ENCODE measurements at regions not wholly inside any gene's neighbourhood (a gene's known extent, or its start where the extent isn't known, plus 50 kb on each side); places are given as distances from the start of the nearest gene placed in this dataset.

DNA sequence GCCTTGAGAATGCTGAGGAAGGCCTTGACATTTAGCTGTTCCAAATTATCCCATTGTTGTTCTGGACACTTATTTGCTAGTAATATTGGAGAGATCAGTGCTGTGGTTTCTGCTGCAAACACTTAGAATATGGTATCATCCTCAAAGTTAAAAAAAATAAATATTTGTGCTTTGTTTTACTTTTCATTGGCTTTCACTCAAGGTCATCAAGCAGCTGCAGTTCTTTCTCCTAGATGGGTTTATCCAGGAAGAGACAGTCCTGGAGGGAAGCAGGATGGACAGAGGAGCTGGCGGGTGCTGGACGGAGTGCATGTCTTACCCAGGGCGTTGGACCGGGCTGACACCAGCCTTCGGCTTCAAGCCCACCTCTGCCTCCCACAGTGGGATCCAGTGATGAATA, 193.6 kb downstream of the MTRR start:
- H3K27me3 ChIP-seq (ENCODE audit: control insufficient read depth, insufficient read depth, low read length): no peaks in the 10 kb centered on the region
- no peak for DNase-seq
- H3K36me3 ChIP-seq (replicated peaks; ENCODE audit: control insufficient read depth, insufficient read depth, low read length): no peaks in the 10 kb centered on the region
- no peak overlapping the region for H3K4me3 ChIP-seq (ENCODE audit: insufficient read depth, low read depth, low read length)

DNA sequence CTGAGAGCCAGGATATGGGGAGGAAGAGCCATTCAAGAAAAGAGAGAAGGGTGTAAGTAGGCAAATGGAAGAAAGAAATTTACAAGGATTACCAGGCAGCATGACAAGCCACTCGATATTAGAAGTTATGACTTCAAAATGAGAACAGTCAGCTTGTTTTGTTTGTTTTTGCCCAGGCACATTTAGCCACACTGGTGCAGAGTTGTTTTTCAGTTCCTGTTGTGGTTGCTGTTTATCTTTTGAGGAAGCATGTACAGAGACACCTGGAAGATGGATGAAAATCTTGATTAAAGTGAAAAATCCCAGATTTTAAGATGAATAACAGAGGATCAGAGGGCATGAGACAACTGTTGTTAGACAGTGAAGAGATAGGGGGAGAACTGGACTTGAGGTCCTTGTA, 199.1 kb downstream of the MTRR start:
- Histone ChIP-seq H3K36me3 (replicated peaks; ENCODE audit: control insufficient read depth, insufficient read depth, low read length) (no peaks in the 10 kb centered on the region), H3K4me3 (ENCODE audit: insufficient read depth, low read depth, low read length) (no peak overlapping the region), H3K27me3 (ENCODE audit: control insufficient read depth, insufficient read depth, low read length) (no peaks in the 10 kb centered on the region)
- DNase-seq: no peak

DNA sequence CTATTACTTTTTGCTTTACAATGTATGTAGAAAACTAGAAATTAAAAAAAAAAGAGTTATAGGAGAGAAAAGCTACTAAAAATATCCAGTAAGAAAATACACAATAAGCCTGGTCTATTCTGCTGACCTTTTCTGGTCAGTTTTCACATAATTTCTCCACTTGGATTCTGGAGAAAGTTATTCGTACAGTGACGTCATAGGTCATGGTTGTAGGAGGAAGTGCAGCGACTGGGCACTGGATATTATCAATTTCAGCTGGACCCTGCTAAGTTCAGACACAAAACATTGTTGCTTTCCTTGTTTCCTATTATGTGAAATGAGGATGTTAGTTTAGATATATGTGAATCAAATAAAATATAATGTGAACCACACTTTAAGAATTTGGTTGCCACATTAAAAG, 201.2 kb downstream of the MTRR start:
- no peak overlapping the region for H3K4me3 ChIP-seq (ENCODE audit: insufficient read depth, low read depth, low read length)
- H3K27me3 ChIP-seq (ENCODE audit: control insufficient read depth, insufficient read depth, low read length): no peaks in the 10 kb centered on the region
- H3K36me3 ChIP-seq (replicated peaks; ENCODE audit: control insufficient read depth, insufficient read depth, low read length): no peaks in the 10 kb centered on the region

DNA sequence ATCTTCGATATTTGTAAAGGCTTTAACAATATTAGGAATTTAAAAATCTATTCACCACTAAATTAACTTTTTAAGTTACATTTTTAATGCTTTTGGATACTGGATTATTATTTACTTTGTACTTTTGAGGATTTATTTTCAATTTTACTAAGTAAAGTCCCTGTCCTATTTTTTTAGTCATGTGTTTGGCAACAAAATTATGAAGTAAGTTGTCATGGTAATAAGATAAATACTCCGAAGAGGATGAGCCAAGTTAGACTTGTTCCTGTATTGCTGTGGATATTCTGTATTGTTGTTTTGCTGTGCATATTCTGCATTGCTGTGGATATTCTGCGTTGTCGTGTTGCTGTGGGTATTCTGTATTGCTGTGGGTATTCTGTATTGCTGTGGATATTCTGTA, 210.1 kb downstream of the MTRR start:
- Histone ChIP-seq H3K4me3 (ENCODE audit: insufficient read depth, low read depth, low read length) (no peak overlapping the region), H3K36me3 (replicated peaks; ENCODE audit: control insufficient read depth, insufficient read depth, low read length) (no peaks in the 10 kb centered on the region), H3K27me3 (ENCODE audit: control insufficient read depth, insufficient read depth, low read length) (no peaks in the 10 kb centered on the region)
- no peak for DNase-seq

More for the DNA sequence above, 201.2 kb downstream of the MTRR start:
- DNase-seq: no peak

DNA sequence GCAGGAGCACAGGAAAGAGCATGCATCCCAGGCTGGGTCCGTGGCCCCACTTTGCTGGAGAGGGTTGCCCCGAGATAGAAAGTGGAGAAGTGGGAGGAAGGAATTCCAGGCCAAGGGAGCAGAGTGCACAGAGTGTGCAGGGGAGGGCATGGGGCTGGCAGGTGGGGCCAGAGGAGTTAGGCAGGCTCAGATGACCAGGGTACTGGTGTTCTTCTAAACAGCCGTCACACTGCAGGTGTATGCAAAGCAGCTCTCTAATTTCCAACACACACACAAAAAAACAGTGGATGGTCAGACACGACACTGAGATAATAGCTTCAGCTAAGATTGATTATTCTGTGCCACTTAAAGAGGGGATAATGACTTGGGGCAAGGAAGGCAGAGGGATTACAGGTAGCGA, 212.2 kb downstream of the MTRR start:
- Histone ChIP-seq H3K27me3 (ENCODE audit: control insufficient read depth, insufficient read depth, low read length) (no peaks in the 10 kb centered on the region), H3K36me3 (replicated peaks; ENCODE audit: control insufficient read depth, insufficient read depth, low read length) (no peaks in the 10 kb centered on the region), H3K4me3 (ENCODE audit: insufficient read depth, low read depth, low read length) (no peak overlapping the region)
- DNase-seq: no peak

DNA sequence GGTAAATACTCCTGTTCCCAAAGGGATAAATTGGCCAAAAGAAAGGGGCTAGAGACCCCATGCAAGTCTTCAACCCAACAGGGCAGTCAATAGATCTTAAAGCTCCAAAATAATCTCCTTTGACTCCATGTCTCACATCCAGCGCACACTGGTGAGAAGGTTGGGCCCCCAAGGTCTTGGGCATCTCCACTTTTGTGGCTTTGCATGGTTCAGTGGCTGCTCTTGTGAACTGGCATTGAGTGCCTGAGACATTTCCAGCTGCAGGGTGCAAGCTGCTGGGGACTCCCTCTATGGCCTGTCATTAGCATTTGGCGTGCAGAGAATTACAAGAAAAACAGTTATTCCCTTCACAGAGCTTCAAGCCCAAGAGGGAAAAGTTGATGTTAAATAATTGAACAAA, 224.7 kb downstream of the MTRR start:
- H3K36me3 ChIP-seq (replicated peaks; ENCODE audit: control insufficient read depth, insufficient read depth, low read length): no peaks in the 10 kb centered on the region
- H3K4me3 ChIP-seq (ENCODE audit: insufficient read depth, low read depth, low read length): no peak overlapping the region
- no peak for DNase-seq
- no peaks in the 10 kb centered on the region for H3K27me3 ChIP-seq (ENCODE audit: control insufficient read depth, insufficient read depth, low read length)

DNA sequence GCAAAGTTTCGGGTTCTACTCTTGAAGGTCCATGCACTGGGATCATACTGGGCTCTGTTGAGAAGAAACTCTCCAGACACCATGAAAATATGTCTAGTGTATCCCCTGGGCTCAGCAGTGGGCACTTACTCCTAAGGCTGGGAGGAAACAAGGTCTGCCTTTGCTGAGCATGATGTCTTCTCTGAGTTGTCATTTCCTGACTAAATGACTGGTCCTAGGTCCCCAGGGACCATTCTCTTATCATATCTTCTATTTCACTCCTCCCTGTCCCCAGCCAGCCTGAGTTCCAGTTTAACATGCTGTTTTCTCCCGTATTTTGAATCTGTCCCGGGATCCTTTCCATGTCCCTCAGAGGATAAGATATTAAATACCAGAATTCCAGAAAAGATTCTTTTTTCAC, 225.4 kb downstream of the MTRR start:
- Histone ChIP-seq H3K36me3 (replicated peaks; ENCODE audit: control insufficient read depth, insufficient read depth, low read length) (no peaks in the 10 kb centered on the region), H3K4me3 (ENCODE audit: insufficient read depth, low read depth, low read length) (no peak overlapping the region), H3K27me3 (ENCODE audit: control insufficient read depth, insufficient read depth, low read length) (no peaks in the 10 kb centered on the region)
- no peak for DNase-seq

DNA sequence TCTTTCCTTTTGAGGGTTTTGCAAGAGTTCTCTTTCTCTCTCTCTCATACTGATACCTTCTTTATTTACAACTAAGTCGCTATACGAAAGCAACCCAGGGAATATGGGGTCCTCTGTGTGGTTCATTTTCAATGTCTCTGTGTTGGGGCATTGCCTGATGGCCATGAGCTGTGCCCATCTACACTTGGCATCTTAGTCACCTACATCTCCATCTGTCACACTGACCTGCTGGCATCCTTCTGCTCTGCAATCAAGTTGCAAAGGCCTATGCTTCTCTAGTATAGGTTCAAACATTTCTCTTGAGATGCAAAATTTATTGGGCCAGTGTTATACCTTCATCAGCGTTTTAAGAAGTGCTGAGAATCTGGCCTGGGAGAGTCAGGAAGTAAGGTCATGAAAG, 228.2 kb downstream of the MTRR start:
- H3K4me3 ChIP-seq (ENCODE audit: insufficient read depth, low read depth, low read length): no peak overlapping the region
- H3K36me3 ChIP-seq (replicated peaks; ENCODE audit: control insufficient read depth, insufficient read depth, low read length): no peaks in the 10 kb centered on the region
- DNase-seq: no peak
- H3K27me3 ChIP-seq (ENCODE audit: control insufficient read depth, insufficient read depth, low read length): no peaks in the 10 kb centered on the region

DNA sequence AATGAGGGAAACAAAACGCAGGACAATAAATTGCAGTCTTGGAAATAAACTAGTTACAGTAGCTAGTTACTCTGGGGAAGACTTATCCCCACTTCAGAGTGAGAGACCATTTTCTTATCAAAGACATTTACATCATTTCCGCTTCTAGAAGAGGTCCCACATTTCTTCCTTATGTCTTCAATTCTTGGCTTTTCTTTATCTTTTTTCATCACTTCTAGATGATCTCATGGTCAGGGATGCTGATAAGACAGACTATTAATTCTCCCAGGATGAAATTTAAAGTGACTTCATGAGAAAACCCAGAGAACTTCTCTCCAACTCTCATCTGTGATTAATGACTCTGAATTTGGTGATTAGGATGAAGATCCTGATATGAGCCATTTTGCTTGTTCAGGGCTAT, 229.1 kb downstream of the MTRR start:
- Histone ChIP-seq H3K4me3 (ENCODE audit: insufficient read depth, low read depth, low read length) (no peak overlapping the region), H3K36me3 (replicated peaks; ENCODE audit: control insufficient read depth, insufficient read depth, low read length) (no peaks in the 10 kb centered on the region), H3K27me3 (ENCODE audit: control insufficient read depth, insufficient read depth, low read length) (no peaks in the 10 kb centered on the region)
- no peak for DNase-seq

DNA sequence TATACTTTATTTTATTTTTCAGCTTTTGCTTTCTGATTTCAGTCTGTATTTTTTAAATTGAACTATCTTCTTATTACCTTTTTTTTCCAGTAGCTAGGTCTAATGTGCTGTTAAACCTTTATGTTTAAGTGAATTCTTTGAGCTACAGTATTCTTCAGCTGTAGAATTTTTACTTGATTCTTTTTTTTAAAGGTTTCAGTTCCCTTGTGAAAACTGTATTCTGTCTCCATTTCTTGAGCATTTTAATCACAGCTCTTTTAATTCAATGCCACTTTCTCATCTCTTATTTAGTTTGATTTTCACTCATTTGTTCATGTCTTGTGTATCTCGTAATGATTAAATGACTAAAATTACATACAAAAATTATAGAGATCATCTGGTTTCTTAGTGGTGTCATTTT, 233.8 kb downstream of the MTRR start:
- Histone ChIP-seq H3K36me3 (replicated peaks; ENCODE audit: control insufficient read depth, insufficient read depth, low read length) (no peaks in the 10 kb centered on the region), H3K4me3 (ENCODE audit: insufficient read depth, low read depth, low read length) (no peak overlapping the region), H3K27me3 (ENCODE audit: control insufficient read depth, insufficient read depth, low read length) (no peaks in the 10 kb centered on the region)
- no peak for DNase-seq

DNA sequence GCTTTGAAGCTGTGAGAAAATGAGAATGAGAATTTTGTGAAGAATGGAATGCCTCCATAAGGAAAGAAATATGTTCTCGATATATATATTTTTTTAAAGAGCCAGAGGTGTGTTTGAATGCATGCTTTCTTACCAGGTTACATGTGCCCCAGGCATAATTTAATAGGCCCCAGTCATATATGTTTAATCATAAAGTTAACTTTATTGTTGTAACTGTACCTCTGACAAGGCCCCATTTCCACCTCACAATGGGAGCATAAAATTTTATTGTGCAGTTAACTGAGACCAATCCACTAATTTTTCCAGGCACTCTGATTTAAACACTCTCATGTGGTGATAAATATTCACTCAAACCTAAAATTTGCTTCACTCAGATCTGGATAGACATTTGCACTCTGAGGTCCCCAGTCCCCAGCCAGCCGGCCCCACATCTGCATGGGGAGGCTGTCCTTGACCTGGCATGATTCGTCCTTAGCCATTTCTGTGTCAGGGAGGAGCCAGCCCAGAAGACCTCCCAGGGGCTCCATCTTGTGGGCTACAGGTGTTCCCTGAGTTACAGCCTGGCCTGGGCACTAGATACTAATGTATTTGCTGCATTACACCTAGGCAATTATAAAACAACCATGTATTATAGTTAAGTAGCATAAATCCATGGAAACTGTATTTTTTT, 245.8 kb downstream of the MTRR start:
- Histone ChIP-seq H3K27me3 (ENCODE audit: control insufficient read depth, insufficient read depth, low read length) (no peaks in the 10 kb centered on the region), H3K4me3 (ENCODE audit: insufficient read depth, low read depth, low read length) (no peak overlapping the region), H3K36me3 (replicated peaks; ENCODE audit: control insufficient read depth, insufficient read depth, low read length) (no peaks in the 10 kb centered on the region)
- DNase-seq: no peak

DNA sequence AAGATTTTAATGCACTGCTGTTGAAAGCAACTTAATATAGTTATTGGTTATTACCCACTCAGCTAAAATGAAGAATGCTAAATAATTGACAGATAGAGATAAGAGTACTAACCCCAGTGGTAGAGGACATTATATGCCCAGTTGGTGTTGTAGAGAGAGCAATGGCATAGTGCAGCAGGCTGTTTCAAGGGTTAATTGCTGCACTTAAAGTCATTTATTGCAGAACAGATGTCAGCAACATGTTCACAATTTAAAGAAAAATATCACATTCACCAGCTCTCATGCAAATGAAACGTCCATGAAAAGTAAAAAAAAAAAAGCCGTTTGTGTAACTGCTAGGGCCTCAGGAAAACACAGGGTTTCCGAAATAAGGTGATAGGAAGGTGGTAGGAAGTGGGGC, 254.6 kb downstream of the MTRR start:
- no peak for DNase-seq
- Histone ChIP-seq H3K27me3 (ENCODE audit: control insufficient read depth, insufficient read depth, low read length) (no peaks in the 10 kb centered on the region), H3K4me3 (ENCODE audit: insufficient read depth, low read depth, low read length) (no peak overlapping the region), H3K36me3 (replicated peaks; ENCODE audit: control insufficient read depth, insufficient read depth, low read length) (no peaks in the 10 kb centered on the region)

DNA sequence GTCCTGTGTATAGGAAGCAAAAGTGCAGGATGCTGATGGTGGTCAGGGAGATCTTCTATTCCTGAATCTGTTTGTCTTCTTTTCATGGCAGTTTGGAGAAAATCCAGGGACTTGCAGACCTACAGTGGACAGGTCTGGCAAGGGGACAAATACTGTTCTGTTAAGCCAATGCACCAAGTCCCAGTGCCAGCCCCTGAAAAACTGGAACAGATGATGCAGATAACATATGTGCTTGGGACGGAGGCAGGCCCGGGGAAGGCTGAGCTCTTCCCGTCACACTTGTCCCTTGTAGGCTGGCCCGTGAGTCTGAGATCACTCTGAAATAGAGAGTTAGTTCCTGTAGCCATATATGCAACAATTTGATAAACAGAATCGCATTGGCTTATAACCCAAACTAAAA, 265.7 kb downstream of the MTRR start:
- H3K4me3 ChIP-seq (ENCODE audit: insufficient read depth, low read depth, low read length): no peak overlapping the region
- no peaks in the 10 kb centered on the region for H3K27me3 ChIP-seq (ENCODE audit: control insufficient read depth, insufficient read depth, low read length)
- H3K36me3 ChIP-seq (replicated peaks; ENCODE audit: control insufficient read depth, insufficient read depth, low read length): no peaks in the 10 kb centered on the region
- DNase-seq: no peak

DNA sequence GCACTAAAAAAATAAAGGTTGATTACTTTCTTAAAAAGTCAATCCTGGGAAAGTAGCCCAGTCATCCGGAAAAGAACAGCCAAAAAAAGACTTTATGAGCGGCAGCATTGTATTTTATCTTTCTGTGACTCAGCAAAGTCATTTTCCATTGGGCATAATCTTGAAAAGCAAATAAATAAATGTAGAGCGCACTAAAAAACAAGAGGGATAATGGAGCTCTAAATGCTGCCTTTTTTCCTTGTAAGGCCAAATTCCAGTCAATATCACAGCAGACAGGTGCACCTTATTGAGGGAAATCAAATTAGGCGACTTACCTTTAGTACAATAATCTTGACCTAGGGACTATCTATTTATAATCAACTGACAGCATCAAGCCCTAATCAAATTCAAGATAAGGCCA, 266.8 kb downstream of the MTRR start:
- Histone ChIP-seq H3K27me3 (ENCODE audit: control insufficient read depth, insufficient read depth, low read length) (no peaks in the 10 kb centered on the region), H3K4me3 (ENCODE audit: insufficient read depth, low read depth, low read length) (no peak overlapping the region), H3K36me3 (replicated peaks; ENCODE audit: control insufficient read depth, insufficient read depth, low read length) (no peaks in the 10 kb centered on the region)
- DNase-seq: no peak

DNA sequence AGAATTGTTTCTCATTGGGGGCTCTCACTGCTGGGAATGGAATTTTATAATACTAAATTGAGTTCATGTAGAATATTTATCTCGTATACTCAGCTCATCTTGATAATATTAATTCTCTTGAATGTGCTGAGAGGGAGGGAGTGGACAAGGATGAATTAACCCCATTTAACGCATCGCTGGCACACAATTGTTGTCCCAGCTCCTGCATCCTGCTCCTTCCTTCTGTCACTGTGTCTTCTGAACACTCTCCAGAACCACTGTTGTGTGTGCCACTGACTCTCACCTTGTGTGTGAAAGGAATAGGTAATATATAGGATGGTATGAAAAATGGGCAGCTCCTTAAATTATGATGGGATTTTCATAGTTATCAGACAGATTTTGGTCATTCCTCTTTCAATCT, 267.3 kb downstream of the MTRR start:
- Histone ChIP-seq H3K27me3 (ENCODE audit: control insufficient read depth, insufficient read depth, low read length) (no peaks in the 10 kb centered on the region), H3K36me3 (replicated peaks; ENCODE audit: control insufficient read depth, insufficient read depth, low read length) (no peaks in the 10 kb centered on the region), H3K4me3 (ENCODE audit: insufficient read depth, low read depth, low read length) (no peak overlapping the region)
- no peak for DNase-seq

DNA sequence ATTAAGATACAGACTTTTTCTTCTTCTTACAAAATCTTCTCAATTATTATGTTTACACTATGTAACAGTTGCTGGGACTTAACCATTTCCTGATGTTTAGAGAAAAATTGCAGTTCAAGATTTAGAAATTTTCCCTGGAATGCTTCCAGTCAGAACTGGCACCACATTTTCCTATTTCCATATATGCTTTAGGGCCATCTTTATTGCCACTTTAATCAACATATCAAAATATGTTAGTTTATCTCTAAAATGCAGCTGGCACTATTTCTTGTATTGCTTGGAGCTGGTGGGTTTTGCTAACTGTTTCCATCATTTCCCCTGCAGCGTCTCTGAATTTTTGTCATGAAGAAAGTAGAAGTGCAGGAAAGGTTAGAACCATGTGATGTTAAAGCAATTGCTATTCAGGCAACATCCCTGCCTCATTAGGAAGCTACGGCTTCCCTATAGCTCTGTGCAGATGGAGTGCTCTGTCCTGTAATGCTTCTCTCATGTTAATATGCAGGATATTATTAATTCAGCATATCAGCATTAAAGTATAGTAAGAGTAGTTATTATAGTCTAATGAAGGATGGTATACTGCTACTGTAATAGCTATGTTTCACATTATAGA, 269.1 kb downstream of the MTRR start:
- H3K36me3 ChIP-seq (replicated peaks; ENCODE audit: control insufficient read depth, insufficient read depth, low read length): no peaks in the 10 kb centered on the region
- H3K27me3 ChIP-seq (ENCODE audit: control insufficient read depth, insufficient read depth, low read length): no peaks in the 10 kb centered on the region
- no peak overlapping the region for H3K4me3 ChIP-seq (ENCODE audit: insufficient read depth, low read depth, low read length)
- no peak for DNase-seq

Data from H7 (cell line).